PC-3 (cell line): ENCODE measurements at regions not wholly inside any gene's neighbourhood (a gene's known extent, or its start where the extent isn't known, plus 50 kb on each side); places are given as distances from the start of the nearest gene placed in this dataset.

Source experiments
- EZH2 ChIP-seq: fragments of 300-600 bp; sonication (generic); IDR thresholded peaks from one replicate; pipeline ENCODE4 v1.6.1; 2017; ENCODE audit warnings: antibody characterized with exemption, mild to moderate bottlenecking, low read length; ENCODE audit not compliant: unreplicated experiment
- EZH2phosphoT487 ChIP-seq: fragments of 300-600 bp; sonication (generic); IDR thresholded peaks from 2 replicates; pipeline ENCODE4 v1.6.1; 2018; ENCODE audit warnings: mild to moderate bottlenecking, antibody characterized with exemption, low read length, borderline replicate concordance
- TF ChIP-seq, protein P1 (sequence below): fragments of 300-600 bp; sonication (generic); conservative IDR thresholded peaks from 2 replicates; pipeline ENCODE4 v1.5.1; 2017; ENCODE audit warnings: antibody characterized with exemption, low read depth, mild to moderate bottlenecking, low read length

- TF ChIP-seq, protein P1, sequence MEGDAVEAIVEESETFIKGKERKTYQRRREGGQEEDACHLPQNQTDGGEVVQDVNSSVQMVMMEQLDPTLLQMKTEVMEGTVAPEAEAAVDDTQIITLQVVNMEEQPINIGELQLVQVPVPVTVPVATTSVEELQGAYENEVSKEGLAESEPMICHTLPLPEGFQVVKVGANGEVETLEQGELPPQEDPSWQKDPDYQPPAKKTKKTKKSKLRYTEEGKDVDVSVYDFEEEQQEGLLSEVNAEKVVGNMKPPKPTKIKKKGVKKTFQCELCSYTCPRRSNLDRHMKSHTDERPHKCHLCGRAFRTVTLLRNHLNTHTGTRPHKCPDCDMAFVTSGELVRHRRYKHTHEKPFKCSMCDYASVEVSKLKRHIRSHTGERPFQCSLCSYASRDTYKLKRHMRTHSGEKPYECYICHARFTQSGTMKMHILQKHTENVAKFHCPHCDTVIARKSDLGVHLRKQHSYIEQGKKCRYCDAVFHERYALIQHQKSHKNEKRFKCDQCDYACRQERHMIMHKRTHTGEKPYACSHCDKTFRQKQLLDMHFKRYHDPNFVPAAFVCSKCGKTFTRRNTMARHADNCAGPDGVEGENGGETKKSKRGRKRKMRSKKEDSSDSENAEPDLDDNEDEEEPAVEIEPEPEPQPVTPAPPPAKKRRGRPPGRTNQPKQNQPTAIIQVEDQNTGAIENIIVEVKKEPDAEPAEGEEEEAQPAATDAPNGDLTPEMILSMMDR = no peak
- TF ChIP-seq EZH2 = no peak
- no peak for TF ChIP-seq EZH2phosphoT487
Measured at GRCh38 chr15:66960519-66960918, 104.9 kb upstream of the SMAD3 start.
